ENCODE measurements at regions not wholly inside any gene's neighbourhood (a gene's known extent, or its start where the extent isn't known, plus 50 kb on each side); places are given as distances from the start of the nearest gene placed in this dataset.

DNA sequence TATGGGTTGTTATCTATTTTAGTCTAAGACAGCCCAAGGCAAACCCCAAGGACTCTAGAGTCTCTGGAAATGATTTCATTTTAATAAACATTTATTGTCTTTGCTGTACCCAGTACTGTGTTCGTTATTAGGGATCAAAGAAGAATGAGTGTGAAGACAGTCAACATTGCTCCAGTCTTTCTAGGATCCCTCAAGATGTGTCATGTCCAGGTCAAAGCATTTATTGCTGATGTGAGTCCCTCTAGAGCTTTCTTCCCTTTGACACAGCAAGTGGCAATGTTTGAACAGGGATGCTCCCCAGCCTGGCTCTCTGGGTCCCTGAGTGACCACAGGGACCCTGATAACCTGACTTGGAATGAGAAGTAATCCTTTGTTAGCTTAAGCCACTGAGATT is 123.1 kb upstream of the STK17B start:
- TF ChIP-seq FOXM1 (IDR thresholded peaks at IDR 0.05; ENCODE audit: borderline replicate concordance) = no peak
- no peak for TF ChIP-seq SP1 (IDR thresholded peaks at IDR 0.05)
- TF ChIP-seq L3MBTL2 (conservative IDR thresholded peaks at IDR 0.05) = no peak
- no peak for TF ChIP-seq NFRKB (IDR thresholded peaks at IDR 0.05)
- no peak for TF ChIP-seq FOXK2 (IDR thresholded peaks at IDR 0.05)
- no peak for TF ChIP-seq ELF4 (IDR thresholded peaks at IDR 0.05)
- no peak for TF ChIP-seq SUZ12 (IDR thresholded peaks at IDR 0.05)
- no peak for TF ChIP-seq FOXA1 (IDR thresholded peaks at IDR 0.05)
- TF ChIP-seq BHLHE40 (IDR thresholded peaks at IDR 0.05; ENCODE audit: borderline replicate concordance) = no peak
- no peak for TF ChIP-seq TARDBP (IDR thresholded peaks at IDR 0.05)

All from HEK293T (cell line).